Ishikawa (cell line): ENCODE measurements at regions not wholly inside any gene's neighbourhood (a gene's known extent, or its start where the extent isn't known, plus 50 kb on each side); places are given as distances from the start of the nearest gene placed in this dataset.

Experiments used
- CEBPB ChIP-seq: IDR thresholded peaks from 2 replicates; pipeline ENCODE4 v1.6.1; 2012
- CREB1 ChIP-seq: IDR thresholded peaks from 2 replicates; pipeline ENCODE4 v1.6.1; 2012; ENCODE audit warnings: low read depth
- EP300 ChIP-seq: IDR thresholded peaks from 2 replicates; pipeline ENCODE4 v1.6.1; 2012; ENCODE audit warnings: borderline replicate concordance
- MAX ChIP-seq: IDR thresholded peaks from 2 replicates; pipeline ENCODE4 v1.6.1; 2012
- REST ChIP-seq: IDR thresholded peaks from 2 replicates; pipeline ENCODE4 v1.6.1; 2012; ENCODE audit warnings: low read depth, mild to moderate bottlenecking
- TAF1 ChIP-seq: IDR thresholded peaks from 2 replicates; pipeline ENCODE4 v1.6.1; 2012; ENCODE audit warnings: low read depth, mild to moderate bottlenecking
- TCF12 ChIP-seq: IDR thresholded peaks from 2 replicates; pipeline ENCODE4 v1.6.1; 2012; ENCODE audit warnings: low read depth
- TEAD4 ChIP-seq: IDR thresholded peaks from 2 replicates; pipeline ENCODE4 v1.6.1; 2012
- YY1 ChIP-seq: IDR thresholded peaks from 2 replicates; pipeline ENCODE4 v1.6.1; 2012; ENCODE audit warnings: low read depth

- TF ChIP-seq EP300, result no peak
- no peak for TF ChIP-seq YY1
- TF ChIP-seq CREB1, result no peak
- TF ChIP-seq MAX, result no peak
- TF ChIP-seq TCF12, result no peak
- TF ChIP-seq TAF1, result no peak
- no peak for TF ChIP-seq REST
- no peak for TF ChIP-seq TEAD4
- no peak for TF ChIP-seq CEBPB
Observed at GRCh38 chr5:124590686-124591085, 155.8 kb downstream of the ZNF608 start.
